Activated naive CD4-positive, alpha-beta T cell treated with anti-CD3 and anti-CD28 coated beads for 36 hours (primary cell): ENCODE measurements at regions not wholly inside any gene's neighbourhood (a gene's known extent, or its start where the extent isn't known, plus 50 kb on each side); places are given as distances from the start of the nearest gene placed in this dataset.

Experiments used
- CTCF ChIA-PET: fragments of 350-600 bp; sonication (Branson Sonifier 250); formaldehyde crosslinking; loops from one replicate; lab custom pipeline; 2021; ENCODE audit warnings: antibody characterized with exemption; lab: Charles Lee
- DNase-seq: peaks from one replicate; pipeline ENCODE4 v3.0.0-alpha.2; 2020
- H3K27ac Mint-ChIP-seq: one replicate; pipeline ENCODE4 v1.8.0; 2021; ENCODE audit warnings: mild to moderate bottlenecking, mixed read lengths
- H3K27me3 Mint-ChIP-seq: one replicate; pipeline ENCODE4 v1.8.0; 2021; ENCODE audit warnings: low read depth, mixed read lengths
- H3K36me3 Mint-ChIP-seq: one replicate; pipeline ENCODE4 v1.8.0; 2021; ENCODE audit warnings: low read depth, mixed read lengths
- H3K4me1 Mint-ChIP-seq: one replicate; pipeline ENCODE4 v1.8.0; 2021; ENCODE audit warnings: low read depth, mixed read lengths
- H3K4me3 Mint-ChIP-seq: one replicate; pipeline ENCODE4 v1.8.0; 2021; ENCODE audit warnings: mild to moderate bottlenecking, moderate library complexity, mixed read lengths
- H3K9me3 Mint-ChIP-seq: one replicate; pipeline ENCODE4 v1.8.0; 2021; ENCODE audit warnings: mixed read lengths
- intact Hi-C: fragments of 100-400 bp; cut with micrococcal nuclease; formaldehyde crosslinking; loops from one replicate; pipeline ENCODE4 v1.15.1; 2023

GRCh38 chr4:111933703-111934102, 211.6 kb upstream of the FAM241A start:
- Mint-ChIP-seq H3K27me3 (peaks cover 5% of the 10 kb centered on the region), H3K36me3 (no peaks in the 10 kb centered on the region), H3K27ac (no peak overlapping the region), H3K9me3 (no peaks in the 10 kb centered on the region), H3K4me3 (no peak overlapping the region), H3K4me1 (no peaks in the 10 kb centered on the region)
- intact Hi-C loops, result no loop called here
- CTCF ChIA-PET, result no interaction called here
- no peak for DNase-seq

DNA sequence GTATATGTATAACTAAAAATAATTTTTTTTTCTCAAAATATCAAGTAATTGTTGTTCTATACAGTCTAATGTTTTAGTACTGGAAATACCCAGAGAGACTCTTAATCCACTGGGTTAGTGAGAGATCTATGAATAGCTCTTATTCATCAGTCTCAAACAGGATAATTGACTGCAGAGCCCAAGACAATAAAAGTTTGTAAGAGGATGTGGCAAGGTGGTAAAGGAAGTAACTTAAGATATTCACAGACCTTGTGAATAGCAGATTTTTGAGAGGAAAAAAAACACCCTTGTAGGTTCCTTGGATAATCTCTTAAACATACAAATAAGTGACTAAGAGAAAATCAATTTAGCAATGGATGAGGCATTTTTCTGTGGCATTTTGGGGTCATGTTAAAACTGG, 210.9 kb upstream of the FAM241A start:
- H3K27ac Mint-ChIP-seq, result no peak overlapping the region
- no peaks in the 10 kb centered on the region for H3K4me1 Mint-ChIP-seq
- H3K9me3 Mint-ChIP-seq, result no peaks in the 10 kb centered on the region
- intact Hi-C loops, result no loop called here
- CTCF ChIA-PET, result no interaction called here
- peaks cover 5% of the 10 kb centered on the region for H3K27me3 Mint-ChIP-seq
- DNase-seq, result no peak
- no peaks in the 10 kb centered on the region for H3K36me3 Mint-ChIP-seq
- H3K4me3 Mint-ChIP-seq, result no peak overlapping the region

DNA sequence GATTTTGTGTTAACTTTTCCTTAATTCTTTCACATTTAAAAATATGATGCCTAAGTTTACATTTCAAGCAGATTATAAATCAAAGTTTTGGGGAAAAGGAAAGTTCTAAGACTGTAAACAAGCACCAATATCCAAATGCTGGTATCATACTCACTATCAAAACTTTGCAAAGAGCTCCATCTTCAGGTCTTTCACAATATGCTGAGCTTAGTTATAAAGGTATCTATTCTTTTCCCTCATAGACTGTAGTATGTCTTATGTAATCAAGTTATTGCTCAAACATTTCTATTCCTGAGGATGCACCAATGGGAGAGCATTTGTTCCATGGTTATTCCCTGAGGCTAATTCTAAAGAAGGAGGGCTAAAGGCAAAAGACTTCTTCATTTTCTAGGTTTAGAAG, 207.9 kb upstream of the FAM241A start:
- no peak overlapping the region for H3K4me3 Mint-ChIP-seq
- no peaks in the 10 kb centered on the region for H3K27me3 Mint-ChIP-seq
- no peak for DNase-seq
- CTCF ChIA-PET, result interaction anchor here (0.7 kb wide), 1 partner anchor 14 kb away, joined by 3 read pairs; no protein-coding TSS in a partner anchor
- H3K9me3 Mint-ChIP-seq, result no peaks in the 10 kb centered on the region
- H3K36me3 Mint-ChIP-seq, result no peaks in the 10 kb centered on the region
- intact Hi-C loops, result loop anchor here (5.0 kb wide), 1 partner anchor 295 kb away; no protein-coding TSS in a partner anchor
- no peaks in the 10 kb centered on the region for H3K4me1 Mint-ChIP-seq
- H3K27ac Mint-ChIP-seq, result no peak overlapping the region

- H3K9me3 Mint-ChIP-seq, result no peaks in the 10 kb centered on the region
- CTCF ChIA-PET, result no interaction called here
- DNase-seq, result no peak
Measured at GRCh38 chr4:111941957-111942356, 203.3 kb upstream of the FAM241A start.

DNA sequence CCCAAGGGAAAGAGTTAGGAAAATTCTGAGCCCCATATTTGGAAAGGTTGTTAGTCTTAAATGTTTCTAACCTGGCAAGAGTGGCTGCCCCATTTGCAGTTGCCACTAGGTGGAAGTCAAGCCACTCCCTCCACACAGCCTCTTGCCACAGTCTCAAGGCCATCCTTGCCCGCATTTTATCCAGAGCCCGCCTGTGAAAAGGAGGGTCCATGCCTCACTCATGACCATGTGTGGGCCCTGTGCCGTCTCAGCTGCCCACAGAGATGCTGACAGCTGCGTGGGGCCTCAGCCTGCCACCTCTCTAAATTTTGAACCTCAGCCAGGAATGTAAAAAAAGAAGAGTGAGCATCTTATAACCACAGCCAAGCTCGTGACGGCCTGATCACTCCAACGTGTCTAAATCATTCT, 201.5 kb upstream of the FAM241A start:
- Mint-ChIP-seq H3K9me3 (no peaks in the 10 kb centered on the region), H3K4me1 (no peaks in the 10 kb centered on the region), H3K27me3 (no peaks in the 10 kb centered on the region), H3K4me3 (no peak overlapping the region), H3K27ac (no peak overlapping the region), H3K36me3 (no peaks in the 10 kb centered on the region)
- intact Hi-C loops, result loop anchor here (5.0 kb wide), 1 partner anchor 89 kb away; no protein-coding TSS in a partner anchor
- peak; percentile 10 for DNase-seq
- CTCF ChIA-PET, result no interaction called here

More at GRCh38 chr4:111941957-111942356, 203.3 kb upstream of the FAM241A start:
- Mint-ChIP-seq H3K27ac (no peak overlapping the region), H3K4me3 (no peak overlapping the region), H3K36me3 (no peaks in the 10 kb centered on the region), H3K27me3 (no peaks in the 10 kb centered on the region), H3K4me1 (no peaks in the 10 kb centered on the region)
- intact Hi-C loops, result loop anchor here (5.0 kb wide), 1 partner anchor 90 kb away; no protein-coding TSS in a partner anchor

- Mint-ChIP-seq H3K36me3 (no peaks in the 10 kb centered on the region), H3K4me1 (no peaks in the 10 kb centered on the region), H3K4me3 (no peak overlapping the region), H3K27ac (no peak overlapping the region), H3K27me3 (no peaks in the 10 kb centered on the region), H3K9me3 (peaks cover 6% of the 10 kb centered on the region)
- intact Hi-C loops, result no loop called here
- no peak for DNase-seq
- CTCF ChIA-PET, result interaction anchor here (0.8 kb wide), 1 partner anchor 111 kb away, joined by 3 read pairs; no protein-coding TSS in a partner anchor
Measured at GRCh38 chr4:111945014-111945413, 200.2 kb upstream of the FAM241A start.

GRCh38 chr4:111946800-111947199, 198.5 kb upstream of the FAM241A start:
- Mint-ChIP-seq H3K4me3 (no peak overlapping the region), H3K27ac (no peak overlapping the region), H3K36me3 (no peaks in the 10 kb centered on the region), H3K27me3 (no peaks in the 10 kb centered on the region), H3K4me1 (no peaks in the 10 kb centered on the region), H3K9me3 (peaks cover 13% of the 10 kb centered on the region)
- intact Hi-C loops, result no loop called here
- DNase-seq, result no peak
- CTCF ChIA-PET, result no interaction called here

- CTCF ChIA-PET, result interaction anchor here (1.1 kb wide), 1 partner anchor 12 kb away, joined by 3 read pairs; no protein-coding TSS in a partner anchor
- intact Hi-C loops, result no loop called here
- H3K9me3 Mint-ChIP-seq, result peaks cover 13% of the 10 kb centered on the region
Measured at GRCh38 chr4:111952688-111953087, 192.6 kb upstream of the FAM241A start.

DNA sequence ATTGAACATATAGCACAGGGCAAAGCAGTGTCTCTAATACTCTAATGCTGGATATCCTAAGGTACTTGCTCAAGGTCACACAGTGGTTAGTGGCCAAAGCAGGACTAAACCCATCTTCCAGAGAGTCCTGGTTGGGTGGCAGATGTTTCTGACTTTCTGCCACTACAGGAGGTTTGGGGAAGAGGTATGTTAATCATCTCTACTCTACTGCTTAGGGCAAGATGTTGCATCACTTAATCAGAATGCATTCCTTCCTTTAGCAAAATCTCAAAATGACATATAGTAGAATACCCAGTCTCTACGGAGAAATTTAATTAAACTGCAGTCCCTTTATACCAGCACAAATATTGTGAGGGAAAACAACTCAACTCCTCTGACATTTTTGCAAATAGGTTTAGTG, 190.7 kb upstream of the FAM241A start:
- CTCF ChIA-PET, result no interaction called here
- Mint-ChIP-seq H3K9me3 (peaks cover 10% of the 10 kb centered on the region), H3K27ac (no peak overlapping the region), H3K36me3 (no peaks in the 10 kb centered on the region), H3K27me3 (no peaks in the 10 kb centered on the region), H3K4me1 (no peaks in the 10 kb centered on the region), H3K4me3 (no peak overlapping the region)
- intact Hi-C loops, result no loop called here
- DNase-seq, result no peak

More at GRCh38 chr4:111952688-111953087, 192.6 kb upstream of the FAM241A start:
- Mint-ChIP-seq H3K4me3 (no peak overlapping the region), H3K27ac (no peak overlapping the region), H3K4me1 (no peaks in the 10 kb centered on the region), H3K36me3 (no peaks in the 10 kb centered on the region), H3K27me3 (no peaks in the 10 kb centered on the region)
- no peak for DNase-seq

DNA sequence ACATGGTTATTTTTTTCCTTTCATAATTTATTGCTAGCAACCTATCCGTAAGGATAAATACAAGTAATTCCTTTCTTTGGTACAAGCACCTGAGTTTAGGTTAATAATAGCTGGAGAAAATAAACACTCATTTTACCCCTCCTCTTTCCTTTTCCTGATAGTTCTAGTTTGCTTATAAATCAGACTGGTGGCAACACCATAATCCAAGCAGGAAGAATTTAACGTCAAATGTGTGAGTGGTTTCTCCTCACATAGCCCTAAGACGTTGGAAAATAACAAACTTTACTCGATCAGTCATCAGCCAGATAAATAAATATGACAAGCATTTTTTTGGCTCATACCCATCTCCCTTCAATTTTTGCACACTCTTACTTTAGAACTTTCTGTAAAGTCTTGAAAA, 190.3 kb upstream of the FAM241A start:
- H3K36me3 Mint-ChIP-seq, result no peaks in the 10 kb centered on the region
- no peak overlapping the region for H3K4me3 Mint-ChIP-seq
- no peaks in the 10 kb centered on the region for H3K4me1 Mint-ChIP-seq
- H3K27ac Mint-ChIP-seq, result no peak overlapping the region
- CTCF ChIA-PET, result no interaction called here
- DNase-seq, result no peak
- peaks cover 7% of the 10 kb centered on the region for H3K9me3 Mint-ChIP-seq
- H3K27me3 Mint-ChIP-seq, result no peaks in the 10 kb centered on the region
- intact Hi-C loops, result no loop called here

DNA sequence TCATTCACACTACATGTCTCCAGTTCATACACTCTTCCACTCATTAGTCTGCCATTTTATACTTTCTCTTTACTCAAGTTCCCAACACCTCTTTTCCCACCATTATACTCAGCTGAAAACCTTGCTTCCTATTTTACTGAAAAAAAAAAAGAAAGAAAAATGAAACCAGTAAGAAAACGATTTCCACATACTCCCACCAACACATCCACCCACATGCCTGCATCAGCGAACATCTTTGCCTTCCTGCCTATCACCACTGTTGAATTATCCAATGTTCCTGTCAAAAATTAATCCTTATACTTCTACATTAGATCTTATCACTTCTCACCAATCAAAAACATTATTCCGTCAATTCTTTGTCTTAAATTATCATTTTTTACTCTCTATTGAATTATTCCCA, 188.1 kb upstream of the FAM241A start:
- no peak for DNase-seq
- intact Hi-C loops, result no loop called here
- CTCF ChIA-PET, result no interaction called here
- Mint-ChIP-seq H3K9me3 (no peaks in the 10 kb centered on the region), H3K4me3 (no peak overlapping the region), H3K36me3 (no peaks in the 10 kb centered on the region), H3K27ac (no peak overlapping the region), H3K4me1 (no peaks in the 10 kb centered on the region), H3K27me3 (no peaks in the 10 kb centered on the region)

DNA sequence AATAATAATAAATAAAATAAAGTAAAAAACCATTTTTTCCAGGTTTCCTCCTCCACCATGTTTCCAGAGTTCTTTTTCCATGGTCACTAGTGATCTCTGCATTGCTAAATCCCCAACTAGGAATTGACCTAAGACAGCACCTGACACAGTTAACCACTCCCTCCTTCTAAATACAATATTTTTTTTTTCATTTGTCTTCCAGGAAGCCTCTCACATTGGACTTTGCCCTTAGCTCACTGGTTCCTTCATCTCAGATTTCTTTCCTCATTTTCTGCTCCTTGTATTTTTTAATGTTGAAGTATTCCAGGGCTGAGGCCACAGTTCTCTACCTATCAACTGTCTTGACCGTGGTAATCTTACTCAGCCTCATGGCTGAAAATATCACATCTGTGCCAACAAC, 187.3 kb upstream of the FAM241A start:
- H3K27ac Mint-ChIP-seq, result no peak overlapping the region
- H3K4me3 Mint-ChIP-seq, result no peak overlapping the region
- no peaks in the 10 kb centered on the region for H3K27me3 Mint-ChIP-seq
- no peaks in the 10 kb centered on the region for H3K9me3 Mint-ChIP-seq
- no peaks in the 10 kb centered on the region for H3K36me3 Mint-ChIP-seq
- intact Hi-C loops, result no loop called here
- no peak for DNase-seq
- CTCF ChIA-PET, result no interaction called here
- H3K4me1 Mint-ChIP-seq, result no peaks in the 10 kb centered on the region

- no peaks in the 10 kb centered on the region for H3K4me1 Mint-ChIP-seq
Measured at GRCh38 chr4:111959222-111959621, 186.0 kb upstream of the FAM241A start.

More at GRCh38 chr4:111959222-111959621, 186.0 kb upstream of the FAM241A start:
- DNase-seq, result no peak
- Mint-ChIP-seq H3K27ac (no peak overlapping the region), H3K36me3 (no peaks in the 10 kb centered on the region), H3K27me3 (peaks cover 2% of the 10 kb centered on the region), H3K4me3 (no peak overlapping the region), H3K9me3 (no peaks in the 10 kb centered on the region)
- intact Hi-C loops, result no loop called here
- CTCF ChIA-PET, result no interaction called here
